ENCODE measurements at regions not wholly inside any gene's neighbourhood (a gene's known extent, or its start where the extent isn't known, plus 50 kb on each side); places are given as distances from the start of the nearest gene placed in this dataset.

- DNase-seq = no peak
Measured at GRCh38 chr16:26993511-26993910, 73.2 kb upstream of the C16orf82 start.

GRCh38 chr16:26993963-26994362, 72.8 kb upstream of the C16orf82 start:
- no peak for DNase-seq

- DNase-seq = no peak
Measured at GRCh38 chr16:26995522-26995921, 71.2 kb upstream of the C16orf82 start.

GRCh38 chr16:27005386-27005785, 61.3 kb upstream of the C16orf82 start:
- no peak for DNase-seq

Measured in inflammatory macrophage treated with lipopolysaccharide for 4 hours (primary cell).